Bronchial epithelial cell (primary cell): ENCODE measurements at regions not wholly inside any gene's neighbourhood (a gene's known extent, or its start where the extent isn't known, plus 50 kb on each side); places are given as distances from the start of the nearest gene placed in this dataset.

ENCODE experiments used
- DNase-seq: peaks from one replicate; pipeline ENCODE4 v3.0.0-alpha.2; 2010; ENCODE audit warnings: low read depth
- FAIRE-seq: peaks from 2 replicates; lab custom pipeline; 2011; peaks lifted over from hg19 to GRCh38; lab: Jason Lieb, UNC
- H3K27me3 ChIP-seq: 2 replicates; pipeline ENCODE4 v1.5.1; 2011; ENCODE audit warnings: low read length; ENCODE audit not compliant: control insufficient read depth, insufficient read depth
- H3K36me3 ChIP-seq: 2 replicates; pipeline ENCODE4 v1.5.1; 2011; ENCODE audit warnings: low read length; ENCODE audit not compliant: control insufficient read depth, insufficient read depth
- H3K4me3 ChIP-seq: 2 replicates; pipeline ENCODE4 v1.5.1; 2011; ENCODE audit warnings: mild to moderate bottlenecking, low read depth, low read length, control low read depth
- TF ChIP-seq, protein P1 (sequence below): IDR thresholded peaks from 2 replicates; pipeline ENCODE4 v1.5.1; 2011; ENCODE audit warnings: mild to moderate bottlenecking, moderate library complexity, low read length, control low read depth, inconsistent platforms; ENCODE audit not compliant: insufficient read depth, severe bottlenecking

DNA sequence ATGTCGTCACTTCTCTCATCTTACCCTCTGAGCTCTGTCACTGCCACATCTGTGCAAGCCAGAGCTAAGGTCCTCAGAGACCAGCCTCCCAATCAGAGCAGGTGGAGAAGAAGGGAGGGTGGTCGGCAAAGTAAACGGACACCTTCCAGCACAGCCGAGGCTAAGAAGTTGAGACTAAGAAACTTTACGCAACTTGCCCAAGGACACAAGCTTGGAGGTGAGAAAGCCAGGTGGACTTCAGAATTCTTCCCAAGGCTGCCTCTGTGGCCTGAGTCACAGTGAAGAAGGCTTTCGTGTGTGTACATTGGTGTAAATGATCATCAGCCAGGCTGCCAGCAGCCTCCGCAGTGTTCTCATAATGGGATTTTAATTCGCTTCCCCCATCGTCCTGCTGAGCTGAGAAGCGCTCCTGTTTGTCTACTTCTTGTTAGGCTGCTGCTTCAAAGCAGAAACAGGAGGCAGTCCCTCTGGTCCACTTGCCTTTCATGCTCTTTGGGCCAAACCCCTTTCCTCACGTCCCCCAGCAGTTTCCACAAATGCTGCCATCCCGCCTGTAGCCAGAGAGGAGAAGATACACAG, 125.0 kb upstream of the RPL38 start:
- H3K36me3 ChIP-seq, result no peaks in the 10 kb centered on the region
- no peak overlapping the region for H3K4me3 ChIP-seq
- no peak for FAIRE-seq
- no peaks in the 10 kb centered on the region for H3K27me3 ChIP-seq
- DNase-seq, result no peak
- TF ChIP-seq, protein P1, sequence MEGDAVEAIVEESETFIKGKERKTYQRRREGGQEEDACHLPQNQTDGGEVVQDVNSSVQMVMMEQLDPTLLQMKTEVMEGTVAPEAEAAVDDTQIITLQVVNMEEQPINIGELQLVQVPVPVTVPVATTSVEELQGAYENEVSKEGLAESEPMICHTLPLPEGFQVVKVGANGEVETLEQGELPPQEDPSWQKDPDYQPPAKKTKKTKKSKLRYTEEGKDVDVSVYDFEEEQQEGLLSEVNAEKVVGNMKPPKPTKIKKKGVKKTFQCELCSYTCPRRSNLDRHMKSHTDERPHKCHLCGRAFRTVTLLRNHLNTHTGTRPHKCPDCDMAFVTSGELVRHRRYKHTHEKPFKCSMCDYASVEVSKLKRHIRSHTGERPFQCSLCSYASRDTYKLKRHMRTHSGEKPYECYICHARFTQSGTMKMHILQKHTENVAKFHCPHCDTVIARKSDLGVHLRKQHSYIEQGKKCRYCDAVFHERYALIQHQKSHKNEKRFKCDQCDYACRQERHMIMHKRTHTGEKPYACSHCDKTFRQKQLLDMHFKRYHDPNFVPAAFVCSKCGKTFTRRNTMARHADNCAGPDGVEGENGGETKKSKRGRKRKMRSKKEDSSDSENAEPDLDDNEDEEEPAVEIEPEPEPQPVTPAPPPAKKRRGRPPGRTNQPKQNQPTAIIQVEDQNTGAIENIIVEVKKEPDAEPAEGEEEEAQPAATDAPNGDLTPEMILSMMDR, result no peak

DNA sequence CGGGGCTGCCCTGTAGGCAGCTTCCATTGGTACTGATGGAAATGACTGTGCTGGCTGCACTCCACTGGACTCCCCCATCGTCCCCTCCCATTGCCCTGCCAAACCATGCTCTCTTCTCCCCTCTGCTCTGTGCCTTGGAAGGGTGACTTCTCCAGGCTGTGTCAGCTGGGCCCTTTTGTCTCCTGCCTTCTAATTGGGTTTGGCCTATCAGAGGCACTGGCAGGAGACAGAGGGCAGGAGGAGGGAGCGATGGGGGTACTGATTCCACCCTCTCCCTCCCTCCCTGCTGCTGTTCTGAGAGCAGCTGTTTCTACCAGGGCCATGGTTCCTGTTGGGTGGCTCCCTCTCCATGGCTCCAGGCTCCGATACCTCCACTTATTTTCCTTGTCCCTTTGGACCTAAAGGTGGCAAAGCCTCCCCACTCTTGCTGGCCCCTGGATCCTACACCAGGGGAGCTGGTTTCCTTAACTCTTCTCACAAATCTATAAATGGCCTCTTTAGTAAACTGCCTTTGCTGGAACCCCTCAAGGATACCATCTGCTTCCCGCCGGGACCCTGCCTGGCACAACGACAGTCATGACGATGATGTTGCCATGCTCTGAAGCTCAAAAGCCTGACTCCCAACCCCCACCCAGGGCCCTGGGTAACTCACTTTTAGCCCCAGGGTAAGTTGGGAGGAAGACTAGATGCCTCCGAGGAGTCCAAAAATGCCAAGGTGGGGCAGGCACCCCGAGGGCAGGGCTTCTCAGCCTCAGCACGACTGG, 123.8 kb upstream of the RPL38 start:
- H3K27me3 ChIP-seq, result no peaks in the 10 kb centered on the region
- FAIRE-seq, result no peak

DNA sequence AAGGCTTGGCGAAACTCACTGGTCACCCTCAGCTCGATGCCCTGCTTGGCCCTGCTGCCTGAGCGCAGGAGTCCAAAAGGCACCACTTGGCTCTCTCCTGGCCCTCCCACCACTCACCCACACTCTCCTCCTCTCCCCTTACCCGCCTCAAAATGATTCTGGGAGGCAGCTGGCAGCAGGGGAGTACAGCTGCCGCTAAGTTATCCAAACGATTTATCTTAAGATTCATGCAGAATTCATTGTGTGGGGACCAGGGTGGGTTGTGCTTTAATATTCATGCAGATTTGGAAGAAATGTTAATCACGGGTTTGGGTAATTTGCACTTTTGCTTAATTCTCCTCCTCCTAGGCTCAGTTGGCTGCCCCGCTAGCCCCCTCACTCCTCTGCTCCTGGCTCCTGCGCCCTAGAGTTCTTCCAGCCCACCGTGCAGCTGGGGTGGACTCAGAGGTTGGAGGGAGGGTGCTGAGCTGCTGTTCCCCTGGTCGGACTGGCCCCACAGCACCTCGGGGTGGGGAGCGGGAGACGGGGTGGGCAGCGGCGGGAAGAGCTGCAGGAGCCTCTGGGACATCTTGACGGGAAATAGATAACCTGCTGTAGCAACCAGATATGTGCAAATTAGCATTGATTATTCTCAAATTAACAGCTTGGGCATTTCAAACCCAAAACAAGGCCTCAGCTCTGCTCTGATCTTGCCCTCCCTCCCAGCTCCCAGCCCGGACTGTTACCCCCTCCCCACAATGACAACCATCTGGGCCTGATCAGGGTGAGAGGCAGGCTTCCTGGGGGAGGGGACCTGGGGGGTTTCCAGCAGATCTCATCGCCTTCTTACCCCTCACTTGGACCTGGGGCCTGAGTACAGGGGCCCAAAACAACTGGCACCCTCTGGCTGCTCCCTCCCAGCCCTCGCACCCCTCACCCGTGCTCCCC, 122.6 kb upstream of the RPL38 start:
- no peaks in the 10 kb centered on the region for H3K27me3 ChIP-seq
- TF ChIP-seq, protein P1, result no peak
- FAIRE-seq, result no peak

More for the DNA sequence above, 123.8 kb upstream of the RPL38 start:
- Histone ChIP-seq H3K4me3 (no peak overlapping the region), H3K36me3 (no peaks in the 10 kb centered on the region)
- no peak for DNase-seq
- TF ChIP-seq, protein P1, result no peak

DNA sequence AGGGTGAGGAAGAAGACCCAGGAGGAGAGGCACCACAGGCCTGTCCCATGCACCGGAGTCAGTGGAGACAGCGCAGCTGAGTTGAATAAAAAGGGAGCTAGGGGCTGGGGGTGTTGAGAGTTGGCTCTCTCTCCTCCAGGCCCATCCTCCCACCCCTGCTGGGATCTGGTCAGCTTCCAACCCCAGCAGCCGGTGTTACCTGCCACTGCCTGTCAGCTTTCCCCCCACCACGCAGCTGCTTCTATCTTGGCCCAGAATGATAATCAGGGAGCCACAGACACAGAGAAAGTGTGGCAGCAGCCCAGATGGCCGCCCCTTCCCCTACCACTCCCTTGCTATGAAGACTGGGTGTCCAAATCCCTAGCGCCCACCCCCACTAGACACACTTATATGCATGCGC, 120.6 kb upstream of the RPL38 start:
- Histone ChIP-seq H3K36me3 (no peaks in the 10 kb centered on the region), H3K4me3 (no peak overlapping the region), H3K27me3 (no peaks in the 10 kb centered on the region)
- TF ChIP-seq, protein P1, result no peak
- DNase-seq (no peak), FAIRE-seq (no peak)

More for the DNA sequence above, 122.6 kb upstream of the RPL38 start:
- DNase-seq, result no peak
- no peak overlapping the region for H3K4me3 ChIP-seq
- no peaks in the 10 kb centered on the region for H3K36me3 ChIP-seq

DNA sequence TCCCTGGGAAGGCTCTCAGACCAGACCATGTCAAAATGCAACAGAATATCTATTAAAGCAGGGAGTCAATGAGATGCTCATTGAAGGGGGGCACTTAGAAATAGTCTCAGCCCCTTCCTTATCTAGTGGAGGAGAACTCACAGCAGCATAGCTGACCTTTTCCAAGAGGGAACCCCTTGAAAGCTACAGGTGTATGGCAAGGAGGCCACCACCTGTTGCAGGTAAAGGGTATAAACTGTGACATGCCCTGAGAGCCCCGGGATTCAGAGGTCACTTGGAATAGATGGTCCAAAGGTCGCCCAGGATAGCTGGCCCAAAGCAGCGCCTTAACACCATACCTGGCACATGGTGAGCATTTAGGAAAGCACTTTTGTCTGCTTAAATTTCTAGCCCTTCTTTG, 120.2 kb upstream of the RPL38 start:
- H3K4me3 ChIP-seq, result no peak overlapping the region
- DNase-seq (no peak), FAIRE-seq (no peak)
- no peaks in the 10 kb centered on the region for H3K27me3 ChIP-seq
- TF ChIP-seq, protein P1, result no peak
- no peaks in the 10 kb centered on the region for H3K36me3 ChIP-seq
